Transverse colon (tissue), 4 donors: ENCODE measurements at regions not wholly inside any gene's neighbourhood (a gene's known extent, or its start where the extent isn't known, plus 50 kb on each side); places are given as distances from the start of the nearest gene placed in this dataset.

Experiments used
- DNase-seq: peaks from one replicate; pipeline ENCODE4 v3.0.0-alpha.2; 2019
- H3K27ac ChIP-seq, 4 donors: fragments of 200-600 bp; sonication (generic); 2 replicates each; pipeline ENCODE4 v1.5.1; 2016 to 2018; ENCODE audit warnings: inconsistent platforms in 4 of 4
- H3K27me3 ChIP-seq: fragments of 200-600 bp; sonication (generic); 2 replicates; pipeline ENCODE4 v1.5.1; 2017; ENCODE audit warnings: inconsistent platforms
- H3K36me3 ChIP-seq, 4 donors: fragments of 200-600 bp; sonication (generic); 2 replicates each; pipeline ENCODE4 v1.5.1; 2017 to 2019; ENCODE audit warnings: inconsistent platforms in 4 of 4
- H3K4me1 ChIP-seq, 4 donors: fragments of 200-600 bp; sonication (generic); 2 replicates each; pipeline ENCODE4 v1.5.1; 2017 to 2020; ENCODE audit warnings: inconsistent platforms in 4 of 4
- H3K4me3 ChIP-seq, 4 donors: fragments of 200-600 bp; sonication (generic); 1 replicate in 1 of 4; 2 replicates in 3 of 4; pipeline versions ENCODE4 v1.5.1 to v1.6.1; 2017 to 2019; ENCODE audit warnings: inconsistent platforms in 4 of 4
- H3K9me3 ChIP-seq, 2 donors: fragments of 200-600 bp; sonication (generic); 2 replicates each; pipeline ENCODE4 v1.5.1; 2017 to 2019; ENCODE audit warnings: inconsistent platforms in 2 of 2
- EP300 ChIP-seq: sonication (generic); formaldehyde crosslinking; IDR thresholded peaks from one replicate; pipeline ENCODE4 v1.6.1; 2017; ENCODE audit warnings: antibody characterized with exemption, low read depth
- POLR2A ChIP-seq: fragments of 450-650 bp; IDR thresholded peaks from one replicate; pipeline ENCODE4 v1.6.1; 2016; ENCODE audit warnings: antibody characterized with exemption, mild to moderate bottlenecking, moderate library complexity
- POLR2AphosphoS5 ChIP-seq, 3 donors: sonication (generic); formaldehyde crosslinking; IDR thresholded peaks; one replicate each; pipeline ENCODE4 v1.6.1; 2016; ENCODE audit warnings: antibody characterized with exemption in 3 of 3
- WGBS, 2 donors: methylation state at CpG; one replicate each; pipeline ENCODE4 v1.1.5; 2018; ENCODE audit warnings: low coverage in 1 of 2; 5-methylcytosine and 5-hydroxymethylcytosine counted together
- in situ Hi-C, 4 donors: fragments of 200-750 bp; cut with MboI; loops; one replicate each; pipeline versions ENCODE4 v1.15.0 to v1.15.1; 2017; ENCODE audit warnings: low sequenced_read_pairs in 3 of 4, low pct_ligation_motif_present in 1 of 4, low pct_unique_long_range_greater_than_20kb in 1 of 4
- intact Hi-C: fragments of 100-400 bp; cut with DNase I; formaldehyde crosslinking; loops from one replicate; pipeline ENCODE4 v1.15.1; 2023; ENCODE audit warnings: low total_unique reads
- TF ChIP-seq, protein P1 (sequence below), 5 experiments: fragments of 200-600 bp in 3 of 5; fragments of 450-650 bp in 2 of 5; sonication (generic) in 3 of 5; IDR thresholded peaks; 1 replicate in 2 of 5; 2 replicates in 3 of 5; pipeline ENCODE4 v1.5.1; 2016 to 2017; ENCODE audit warnings: antibody characterized with exemption in 5 of 5, inconsistent platforms in 3 of 5, mild to moderate bottlenecking in 2 of 5, moderate library complexity in 1 of 5

GRCh38 chr1:80882553-80882952 is 918.2 kb upstream of the ADGRL2 start:
- no peaks in the 10 kb centered on the region for H3K9me3 ChIP-seq
- 25 to 45% methylated on average over 3 of the region's 3 CpGs for WGBS, 2 donors
- in situ Hi-C loops, result no loop called here
- H3K27ac ChIP-seq, result no peak overlapping the region
- H3K36me3 ChIP-seq, result no peaks in the 10 kb centered on the region
- DNase-seq, result no peak
- no peaks in the 10 kb centered on the region for H3K27me3 ChIP-seq
- TF ChIP-seq POLR2A, result no peak
- TF ChIP-seq POLR2AphosphoS5 (IDR thresholded peaks at IDR 0.05), result no peak
- TF ChIP-seq, protein P1, sequence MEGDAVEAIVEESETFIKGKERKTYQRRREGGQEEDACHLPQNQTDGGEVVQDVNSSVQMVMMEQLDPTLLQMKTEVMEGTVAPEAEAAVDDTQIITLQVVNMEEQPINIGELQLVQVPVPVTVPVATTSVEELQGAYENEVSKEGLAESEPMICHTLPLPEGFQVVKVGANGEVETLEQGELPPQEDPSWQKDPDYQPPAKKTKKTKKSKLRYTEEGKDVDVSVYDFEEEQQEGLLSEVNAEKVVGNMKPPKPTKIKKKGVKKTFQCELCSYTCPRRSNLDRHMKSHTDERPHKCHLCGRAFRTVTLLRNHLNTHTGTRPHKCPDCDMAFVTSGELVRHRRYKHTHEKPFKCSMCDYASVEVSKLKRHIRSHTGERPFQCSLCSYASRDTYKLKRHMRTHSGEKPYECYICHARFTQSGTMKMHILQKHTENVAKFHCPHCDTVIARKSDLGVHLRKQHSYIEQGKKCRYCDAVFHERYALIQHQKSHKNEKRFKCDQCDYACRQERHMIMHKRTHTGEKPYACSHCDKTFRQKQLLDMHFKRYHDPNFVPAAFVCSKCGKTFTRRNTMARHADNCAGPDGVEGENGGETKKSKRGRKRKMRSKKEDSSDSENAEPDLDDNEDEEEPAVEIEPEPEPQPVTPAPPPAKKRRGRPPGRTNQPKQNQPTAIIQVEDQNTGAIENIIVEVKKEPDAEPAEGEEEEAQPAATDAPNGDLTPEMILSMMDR (IDR thresholded peaks at IDR 0.05), result no peak
- no peak for TF ChIP-seq EP300
- no peak overlapping the region for H3K4me3 ChIP-seq
- intact Hi-C loops, result no loop called here
- H3K4me1 ChIP-seq, result no peaks in the 10 kb centered on the region

- no peaks in the 10 kb centered on the region for H3K4me1 ChIP-seq
- in situ Hi-C loops (no loop called here), intact Hi-C loops (no loop called here)
- no peaks in the 10 kb centered on the region for H3K27me3 ChIP-seq
- H3K4me3 ChIP-seq, result no peak overlapping the region
- TF ChIP-seq POLR2AphosphoS5 (IDR thresholded peaks at IDR 0.05) (no peak), EP300 (no peak), POLR2A (no peak)
- TF ChIP-seq, protein P1 (IDR thresholded peaks at IDR 0.05), result no peak
- no peak overlapping the region for H3K27ac ChIP-seq
- DNase-seq, result no peak
- no peaks in the 10 kb centered on the region for H3K36me3 ChIP-seq
- no peaks in the 10 kb centered on the region for H3K9me3 ChIP-seq
Observed at GRCh38 chr1:80878343-80878742, 922.4 kb upstream of the ADGRL2 start.

DNA sequence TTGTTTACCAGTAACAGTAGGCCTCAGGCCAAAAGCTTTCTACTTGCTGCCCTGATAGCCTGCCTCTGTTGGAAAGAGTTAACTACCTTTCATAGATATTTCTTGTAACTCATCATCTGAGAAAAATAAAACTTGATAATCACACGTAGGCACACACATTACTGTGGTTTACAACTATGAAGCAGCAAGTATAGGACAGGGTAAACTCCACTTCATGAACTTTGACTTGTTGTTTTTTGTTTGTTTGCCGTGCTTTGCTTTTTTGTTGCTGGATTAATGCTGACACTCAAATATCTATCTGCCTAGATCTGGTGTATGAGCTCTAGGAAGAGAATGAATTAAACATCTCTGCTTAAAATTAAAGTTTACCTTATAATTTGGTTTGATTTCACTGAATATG is 924.7 kb upstream of the ADGRL2 start:
- H3K36me3 ChIP-seq, result no peaks in the 10 kb centered on the region
- H3K4me1 ChIP-seq, result no peaks in the 10 kb centered on the region
- H3K4me3 ChIP-seq, result no peak overlapping the region
- 47 to 58% methylated on average over 2 of the region's 2 CpGs for WGBS, 2 donors
- intact Hi-C loops (no loop called here), in situ Hi-C loops (no loop called here)
- no peaks in the 10 kb centered on the region for H3K9me3 ChIP-seq
- DNase-seq, result no peak
- TF ChIP-seq, protein P1 (IDR thresholded peaks at IDR 0.05), result no peak
- TF ChIP-seq POLR2AphosphoS5 (IDR thresholded peaks at IDR 0.05) (no peak), POLR2A (no peak), EP300 (no peak)
- no peak overlapping the region for H3K27ac ChIP-seq
- H3K27me3 ChIP-seq, result no peaks in the 10 kb centered on the region

- no peak overlapping the region for H3K27ac ChIP-seq
- in situ Hi-C loops (no loop called here), intact Hi-C loops (no loop called here)
- no peak for TF ChIP-seq POLR2A
- no peak for TF ChIP-seq EP300
- TF ChIP-seq, protein P1 (IDR thresholded peaks at IDR 0.05), result no peak
- no peak for TF ChIP-seq POLR2AphosphoS5 (IDR thresholded peaks at IDR 0.05)
- no peaks in the 10 kb centered on the region for H3K4me1 ChIP-seq
- DNase-seq, result no peak
- H3K36me3 ChIP-seq, result no peaks in the 10 kb centered on the region
- no peak overlapping the region for H3K4me3 ChIP-seq
- H3K27me3 ChIP-seq, result no peaks in the 10 kb centered on the region
- no peaks in the 10 kb centered on the region for H3K9me3 ChIP-seq
- WGBS, 2 donors, result 70 to 78% methylated on average over 1 of the region's 1 CpG
Observed at GRCh38 chr1:80869299-80869698, 931.4 kb upstream of the ADGRL2 start.
